ENCODE measurements at regions not wholly inside any gene's neighbourhood (a gene's known extent, or its start where the extent isn't known, plus 50 kb on each side); places are given as distances from the start of the nearest gene placed in this dataset.

DNA sequence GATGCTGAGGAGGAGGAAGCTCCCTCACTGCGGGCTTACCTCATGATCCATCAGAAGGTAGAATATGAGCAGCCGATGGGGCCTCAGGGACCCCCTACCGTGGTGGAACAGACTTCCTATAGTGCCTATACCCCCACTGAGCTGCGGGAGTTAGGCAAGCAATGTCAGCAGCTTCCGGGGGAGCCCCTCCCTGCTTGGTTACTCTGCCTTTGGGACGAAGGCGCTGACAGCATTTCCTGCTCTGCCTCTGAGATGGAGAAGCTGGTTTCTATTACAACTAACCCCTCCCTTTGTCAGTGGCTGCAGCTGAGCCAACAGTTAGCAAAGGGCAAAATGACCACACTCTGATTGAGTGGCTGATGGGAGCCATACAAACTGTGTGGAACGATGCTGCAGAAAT lies 430.7 kb downstream of the IDS start:
- no peak for TF ChIP-seq CTCF (IDR thresholded peaks at IDR 0.05 in 8 of 11, conservative IDR thresholded peaks at IDR 0.05 in 3 of 11)
- TF ChIP-seq POLR2A (IDR thresholded peaks at IDR 0.05) = no peak
- no peak for TF ChIP-seq POLR2AphosphoS5 (IDR thresholded peaks at IDR 0.05)

Measured in spleen (tissue), 7 donors.